Spleen (tissue), 7 donors: ENCODE measurements at regions not wholly inside any gene's neighbourhood (a gene's known extent, or its start where the extent isn't known, plus 50 kb on each side); places are given as distances from the start of the nearest gene placed in this dataset.

ENCODE experiments used
- CTCF ChIP-seq, 11 experiments: fragments of 200-600 bp in 7 of 11; fragments of 450-650 bp in 4 of 11; sonication (generic) in 4 of 11; IDR thresholded peaks in 8 of 11; conservative IDR thresholded peaks in 3 of 11; 1 replicate in 7 of 11; 2 replicates in 4 of 11; pipeline versions ENCODE4 v1.4.0 to v1.8.0; 2016 to 2021; ENCODE audit warnings: antibody characterized with exemption in 11 of 11, inconsistent platforms in 4 of 11, mild to moderate bottlenecking in 1 of 11
- POLR2A ChIP-seq, 3 donors: fragments of 450-650 bp; IDR thresholded peaks; one replicate each; pipeline ENCODE4 v1.5.1; 2017; ENCODE audit warnings: antibody characterized with exemption in 3 of 3, mild to moderate bottlenecking in 1 of 3
- POLR2AphosphoS5 ChIP-seq, 3 donors: sonication (generic); formaldehyde crosslinking; IDR thresholded peaks; one replicate each; pipeline ENCODE4 v1.5.1; 2017; ENCODE audit warnings: antibody characterized with exemption in 3 of 3
- donor health status: DM: no; HTN: no; CAD: no; lungs with moderate emphysema.
- donor health status: DM: no; HTN: no; CAD: no.
- donor health status: DM: no; HTN: no; CAD: no.

- TF ChIP-seq POLR2AphosphoS5 (IDR thresholded peaks at IDR 0.05) (no peak), CTCF (IDR thresholded peaks at IDR 0.05 in 8 of 11, conservative IDR thresholded peaks at IDR 0.05 in 3 of 11) (no peak), POLR2A (IDR thresholded peaks at IDR 0.05) (no peak)
Observed at GRCh38 chr14:104249706-104250105, 111.3 kb downstream of the KIF26A start.
